ENCODE measurements at regions not wholly inside any gene's neighbourhood (a gene's known extent, or its start where the extent isn't known, plus 50 kb on each side); places are given as distances from the start of the nearest gene placed in this dataset.

DNA sequence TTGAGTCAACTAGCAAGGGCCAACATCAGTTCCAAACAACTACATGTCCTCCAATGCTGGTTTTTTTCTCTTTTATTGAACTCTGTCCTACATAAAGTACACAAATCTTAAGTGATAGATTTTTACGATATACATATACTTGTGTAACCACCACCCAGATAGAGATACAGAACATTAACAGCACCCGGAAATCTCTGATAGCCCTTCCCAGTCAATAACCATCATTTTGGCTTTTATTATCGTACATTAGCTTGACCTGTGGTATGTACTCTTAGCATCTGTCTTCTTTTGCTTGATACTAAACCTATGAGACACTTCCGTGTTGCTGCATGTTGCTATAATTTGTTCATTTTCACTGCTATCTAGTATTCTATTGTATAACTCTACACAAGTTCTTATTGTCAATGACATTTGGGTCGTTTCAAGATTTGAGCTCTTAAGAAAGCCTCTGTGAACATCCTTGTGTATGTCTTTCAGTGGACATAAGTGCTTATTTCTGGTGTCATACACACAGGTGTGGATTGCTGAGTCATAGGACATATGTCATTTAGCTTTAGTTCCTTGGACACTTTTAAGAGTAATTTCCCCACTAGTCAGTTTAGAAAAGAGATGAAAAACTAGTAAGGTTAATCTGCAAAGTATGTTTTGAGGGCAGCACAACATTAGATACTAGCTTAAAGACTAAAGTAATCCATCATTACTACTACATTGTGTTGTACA is 111.1 kb downstream of the PRLHR start:
- H3K4me3 Mint-ChIP-seq = no peak overlapping the region
- H3K4me1 Mint-ChIP-seq = peaks cover 4% of the 10 kb centered on the region
- TF ChIP-seq, protein P1, sequence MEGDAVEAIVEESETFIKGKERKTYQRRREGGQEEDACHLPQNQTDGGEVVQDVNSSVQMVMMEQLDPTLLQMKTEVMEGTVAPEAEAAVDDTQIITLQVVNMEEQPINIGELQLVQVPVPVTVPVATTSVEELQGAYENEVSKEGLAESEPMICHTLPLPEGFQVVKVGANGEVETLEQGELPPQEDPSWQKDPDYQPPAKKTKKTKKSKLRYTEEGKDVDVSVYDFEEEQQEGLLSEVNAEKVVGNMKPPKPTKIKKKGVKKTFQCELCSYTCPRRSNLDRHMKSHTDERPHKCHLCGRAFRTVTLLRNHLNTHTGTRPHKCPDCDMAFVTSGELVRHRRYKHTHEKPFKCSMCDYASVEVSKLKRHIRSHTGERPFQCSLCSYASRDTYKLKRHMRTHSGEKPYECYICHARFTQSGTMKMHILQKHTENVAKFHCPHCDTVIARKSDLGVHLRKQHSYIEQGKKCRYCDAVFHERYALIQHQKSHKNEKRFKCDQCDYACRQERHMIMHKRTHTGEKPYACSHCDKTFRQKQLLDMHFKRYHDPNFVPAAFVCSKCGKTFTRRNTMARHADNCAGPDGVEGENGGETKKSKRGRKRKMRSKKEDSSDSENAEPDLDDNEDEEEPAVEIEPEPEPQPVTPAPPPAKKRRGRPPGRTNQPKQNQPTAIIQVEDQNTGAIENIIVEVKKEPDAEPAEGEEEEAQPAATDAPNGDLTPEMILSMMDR (conservative IDR thresholded peaks at IDR 0.05) = no peak
- no peak overlapping the region for H3K27ac Mint-ChIP-seq (ENCODE audit: unreplicated experiment)
- no peaks in the 10 kb centered on the region for H3K9me3 Mint-ChIP-seq
- H3K27me3 Mint-ChIP-seq (ENCODE audit: low read depth) = peaks cover 4% of the 10 kb centered on the region
- DNase-seq (ENCODE audit: low read depth, low spot score) = no peak
- H3K36me3 Mint-ChIP-seq (ENCODE audit: low read depth) = peaks cover 5% of the 10 kb centered on the region

DNA sequence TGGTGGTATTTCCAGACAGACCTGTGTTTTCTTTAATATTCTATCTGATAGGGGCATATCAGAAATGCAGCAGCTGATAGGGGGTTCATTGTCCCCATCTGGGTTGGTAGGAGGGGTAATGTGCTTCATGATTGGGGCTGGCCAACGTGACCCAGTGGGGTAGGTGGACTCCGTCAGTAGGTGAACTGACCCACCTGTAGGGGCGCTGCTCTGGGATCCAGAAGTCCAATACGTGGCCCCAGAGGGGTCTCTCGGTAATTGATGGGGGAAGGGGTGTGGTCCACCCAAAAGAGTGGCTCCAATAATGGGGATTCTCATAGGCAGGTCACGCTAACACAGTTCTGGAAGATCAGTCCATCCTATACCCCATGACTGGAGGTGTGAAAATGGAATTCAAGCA is 112.0 kb downstream of the PRLHR start:
- H3K4me1 Mint-ChIP-seq = peaks cover 4% of the 10 kb centered on the region
- no peak overlapping the region for H3K4me3 Mint-ChIP-seq
- peaks cover 4% of the 10 kb centered on the region for H3K27me3 Mint-ChIP-seq (ENCODE audit: low read depth)
- H3K27ac Mint-ChIP-seq (ENCODE audit: unreplicated experiment) = no peak overlapping the region
- peaks cover 5% of the 10 kb centered on the region for H3K36me3 Mint-ChIP-seq (ENCODE audit: low read depth)
- DNase-seq (ENCODE audit: low read depth, low spot score) = no peak
- no peaks in the 10 kb centered on the region for H3K9me3 Mint-ChIP-seq
- TF ChIP-seq, protein P1 (conservative IDR thresholded peaks at IDR 0.05) = no peak

DNA sequence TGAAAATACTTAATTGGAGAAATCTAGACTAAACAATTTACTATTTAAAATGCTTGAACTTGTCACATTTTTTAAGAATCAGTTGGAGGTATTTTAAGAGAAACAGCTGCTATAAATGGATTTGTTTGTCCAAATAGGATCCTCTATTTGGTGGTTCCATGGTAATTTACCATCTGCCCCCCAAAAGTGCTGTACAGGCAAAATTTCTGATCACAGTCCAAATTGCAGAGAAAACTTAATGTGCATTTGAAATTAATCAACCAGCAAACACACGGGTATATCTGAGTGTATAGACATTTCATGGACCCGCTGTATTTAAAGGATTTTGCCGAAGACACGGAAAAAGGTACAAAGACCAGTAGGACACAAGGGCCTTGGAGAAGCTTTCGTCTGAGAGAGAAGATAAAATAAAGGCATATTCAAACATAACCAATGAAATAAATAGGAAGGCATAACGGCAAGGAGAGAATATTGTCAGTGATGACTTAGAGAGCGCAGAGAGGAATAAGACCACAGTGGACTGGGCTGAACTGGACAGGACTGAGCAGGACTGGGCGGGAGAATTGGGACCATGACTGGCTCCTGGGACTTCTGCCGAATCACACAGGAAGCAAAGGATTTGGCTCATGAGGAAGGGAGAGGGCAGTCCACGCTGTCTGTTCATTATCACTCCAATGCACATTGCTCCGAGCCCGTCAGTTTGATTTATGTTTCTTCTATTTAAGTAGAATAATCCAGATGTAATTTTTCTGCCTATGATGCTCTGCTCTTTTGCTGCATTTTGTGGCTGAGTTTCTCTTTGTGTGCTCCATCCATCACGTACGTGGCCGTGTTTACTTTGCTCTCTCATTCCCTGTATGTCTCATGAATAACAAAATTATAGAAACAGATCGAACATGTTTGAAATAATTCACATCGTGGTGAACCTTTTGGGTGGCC is 112.8 kb downstream of the PRLHR start:
- DNase-seq (ENCODE audit: low read depth, low spot score) = no peak
- Mint-ChIP-seq H3K27me3 (ENCODE audit: low read depth) (peaks cover 4% of the 10 kb centered on the region), H3K36me3 (ENCODE audit: low read depth) (peaks cover 5% of the 10 kb centered on the region), H3K9me3 (no peaks in the 10 kb centered on the region), H3K4me3 (no peak overlapping the region), H3K4me1 (peaks cover 4% of the 10 kb centered on the region), H3K27ac (ENCODE audit: unreplicated experiment) (no peak overlapping the region)
- TF ChIP-seq, protein P1 (conservative IDR thresholded peaks at IDR 0.05) = no peak

DNA sequence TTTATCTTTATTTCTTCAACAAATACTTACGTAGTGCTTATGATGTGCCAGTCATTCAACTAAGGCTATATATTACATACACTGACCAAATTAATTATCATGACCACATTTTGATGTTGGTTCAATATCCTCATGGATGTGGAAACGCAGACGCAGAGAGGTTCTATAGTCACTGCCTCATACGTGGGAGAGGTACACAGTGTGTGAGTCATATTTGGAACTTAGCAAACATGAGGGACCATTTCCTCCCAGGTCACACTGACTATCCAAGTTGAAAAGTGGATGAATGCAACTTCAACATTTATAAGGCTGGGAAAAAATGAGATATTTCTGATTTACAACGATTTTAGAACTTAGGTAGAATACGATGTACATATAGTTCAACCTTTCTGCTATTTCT is 113.6 kb downstream of the PRLHR start:
- Mint-ChIP-seq H3K27me3 (ENCODE audit: low read depth) (peaks cover 4% of the 10 kb centered on the region), H3K9me3 (no peaks in the 10 kb centered on the region), H3K36me3 (ENCODE audit: low read depth) (peaks cover 5% of the 10 kb centered on the region), H3K27ac (ENCODE audit: unreplicated experiment) (no peak overlapping the region), H3K4me1 (peaks cover 4% of the 10 kb centered on the region), H3K4me3 (no peak overlapping the region)
- TF ChIP-seq, protein P1 (conservative IDR thresholded peaks at IDR 0.05) = no peak
- DNase-seq (ENCODE audit: low read depth, low spot score) = no peak

DNA sequence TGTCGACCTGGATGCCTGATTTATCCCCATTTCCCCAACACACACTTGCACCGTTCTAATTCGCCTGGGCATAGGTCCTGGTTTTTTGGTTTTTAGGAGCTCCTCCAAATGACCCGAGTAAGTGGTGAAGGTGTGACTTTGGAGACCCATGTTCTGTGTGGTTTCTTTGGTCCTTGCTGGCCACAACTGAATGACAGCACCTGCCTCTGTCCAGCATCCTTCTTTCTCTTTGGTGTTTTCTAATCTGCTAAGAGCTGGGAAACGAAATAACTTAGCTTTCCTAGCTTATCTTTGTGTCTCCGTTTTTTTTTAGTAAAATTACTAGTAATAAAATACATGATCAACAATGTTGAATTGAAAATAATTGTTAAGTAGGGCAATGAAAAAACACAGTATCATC is 120.2 kb downstream of the PRLHR start:
- H3K27me3 Mint-ChIP-seq (ENCODE audit: low read depth) = peaks cover 8% of the 10 kb centered on the region
- H3K27ac Mint-ChIP-seq (ENCODE audit: unreplicated experiment) = no peak overlapping the region
- H3K4me3 Mint-ChIP-seq = no peak overlapping the region
- H3K9me3 Mint-ChIP-seq = no peaks in the 10 kb centered on the region
- H3K4me1 Mint-ChIP-seq = no peaks in the 10 kb centered on the region
- DNase-seq (ENCODE audit: low read depth, low spot score) = no peak
- TF ChIP-seq, protein P1 (conservative IDR thresholded peaks at IDR 0.05) = no peak
- H3K36me3 Mint-ChIP-seq (ENCODE audit: low read depth) = peaks cover 2% of the 10 kb centered on the region
